ENCODE measurements at regions not wholly inside any gene's neighbourhood (a gene's known extent, or its start where the extent isn't known, plus 50 kb on each side); places are given as distances from the start of the nearest gene placed in this dataset.

GRCh38 chr14:61932974-61933373 lies 170.8 kb downstream of the SNAPC1 start:
- TF ChIP-seq CTCF (IDR thresholded peaks at IDR 0.05) (no peak), POLR2A (IDR thresholded peaks at IDR 0.05) (no peak)
